Kasumi-1 (cell line): ENCODE measurements at regions not wholly inside any gene's neighbourhood (a gene's known extent, or its start where the extent isn't known, plus 50 kb on each side); places are given as distances from the start of the nearest gene placed in this dataset.

ENCODE experiments used
- DNase-seq, 2 experiments: peaks; one replicate each; lab custom pipeline; 2025; lab: John Stamatoyannopoulos, UW

GRCh38 chr16:65547772-65548446, 426.0 kb upstream of the CDH11 start:
- DNase-seq, result no peak

DNA sequence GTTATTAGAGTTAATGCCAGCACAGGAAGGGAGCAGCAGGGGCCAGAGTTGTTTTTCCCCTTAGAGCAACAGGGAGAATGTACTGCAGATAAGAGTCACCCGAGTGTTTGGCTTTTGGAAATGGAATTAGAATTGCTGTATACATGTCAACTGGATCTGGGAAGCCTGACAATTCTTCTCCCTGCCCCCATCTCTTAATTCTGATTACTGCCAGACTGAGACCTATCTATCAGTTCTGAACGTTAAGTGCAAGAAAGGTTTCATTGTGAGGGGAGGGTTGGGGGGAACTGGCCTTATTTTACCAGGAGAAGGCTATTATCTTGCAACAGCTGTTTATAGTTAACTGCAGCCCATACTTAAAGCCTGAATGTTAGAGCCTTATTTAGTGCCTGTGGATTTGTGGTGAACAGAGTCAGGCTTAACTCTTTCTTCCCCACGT, 424.5 kb upstream of the CDH11 start:
- DNase-seq, result no peak

GRCh38 chr16:65545413-65545956, 423.6 kb upstream of the CDH11 start:
- DNase-seq, result no peak

GRCh38 chr16:65543781-65544740, 422.2 kb upstream of the CDH11 start:
- DNase-seq, result no peak

DNA sequence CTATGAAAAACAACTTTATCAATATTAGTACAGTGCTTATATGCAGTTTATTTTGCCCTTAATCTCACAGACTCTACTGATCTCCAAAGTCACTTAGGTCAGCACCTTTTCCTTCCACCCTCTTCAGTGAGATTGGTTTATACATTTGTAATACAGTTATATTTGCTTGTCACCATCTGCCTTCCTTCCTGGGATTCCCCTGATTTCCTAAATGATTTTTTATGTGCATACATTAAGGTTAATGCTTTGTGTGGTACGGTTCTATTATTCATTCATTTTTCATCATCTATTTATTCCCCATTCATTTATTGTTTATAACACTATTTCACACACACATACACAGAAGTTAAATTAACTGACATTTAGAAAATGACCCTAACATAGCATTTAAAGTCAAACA, 419.8 kb upstream of the CDH11 start:
- no peak for DNase-seq

DNA sequence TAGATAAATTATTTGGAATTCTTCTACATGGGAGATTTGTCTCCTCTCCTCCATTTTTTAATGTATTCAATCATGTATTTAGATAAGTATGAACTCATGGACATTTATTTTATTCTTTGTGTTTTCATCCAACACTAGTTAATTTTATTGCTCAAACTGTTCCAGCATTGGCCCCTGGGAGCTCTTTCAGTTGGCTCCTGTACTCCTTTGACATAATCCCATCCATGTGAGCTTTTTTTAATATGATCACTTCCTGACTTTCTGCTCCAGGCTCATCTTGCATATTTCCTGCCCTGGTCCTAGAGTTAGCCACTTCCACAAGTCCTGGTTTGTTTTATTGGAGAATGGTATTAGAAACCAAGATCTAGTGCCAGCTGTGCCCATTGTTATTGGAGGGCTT, 419.0 kb upstream of the CDH11 start:
- no peak for DNase-seq

GRCh38 chr16:65538976-65539375, 417.1 kb upstream of the CDH11 start:
- no peak for DNase-seq

- no peak for DNase-seq
Measured at GRCh38 chr16:65537336-65537735, 415.5 kb upstream of the CDH11 start.

DNA sequence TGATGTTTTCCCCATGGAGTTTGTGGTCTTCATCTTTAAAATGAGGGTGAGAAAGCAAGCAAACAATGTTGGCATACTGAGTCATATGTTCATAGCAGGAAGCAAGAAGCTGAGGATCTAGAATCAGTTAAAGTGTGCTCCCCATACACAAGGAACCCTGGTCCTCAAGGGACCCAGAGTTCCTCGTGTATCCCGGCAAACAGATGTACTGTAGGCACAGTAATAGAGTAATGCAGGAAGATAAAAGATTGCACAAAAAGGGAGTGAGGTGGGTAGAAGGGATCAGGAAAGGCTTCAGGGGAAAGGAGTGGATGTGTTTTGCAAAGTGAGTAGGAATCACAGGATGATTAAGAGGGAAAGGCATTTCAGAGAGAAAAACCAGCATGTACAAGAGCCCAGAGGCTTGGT, 412.3 kb upstream of the CDH11 start:
- no peak for DNase-seq

DNA sequence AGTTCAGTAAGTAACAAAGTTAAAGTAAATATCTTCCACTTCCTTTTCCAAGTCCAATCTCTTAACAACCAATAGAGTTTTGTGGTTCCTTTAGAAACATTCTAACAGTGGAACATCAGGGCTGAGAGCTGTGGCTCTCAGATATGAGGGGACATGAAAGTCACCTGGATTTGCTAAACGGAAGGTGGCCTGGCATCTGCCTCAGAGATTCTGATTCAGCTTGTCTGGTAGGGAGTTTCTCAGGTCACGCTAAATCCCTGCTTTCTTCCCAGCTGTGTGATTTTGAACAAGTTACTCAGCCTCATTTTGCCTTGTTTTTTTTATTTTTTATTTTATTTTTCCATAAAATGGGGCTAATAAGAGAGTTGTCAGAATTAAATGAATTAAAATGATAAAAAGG, 411.0 kb upstream of the CDH11 start:
- DNase-seq, result no peak

DNA sequence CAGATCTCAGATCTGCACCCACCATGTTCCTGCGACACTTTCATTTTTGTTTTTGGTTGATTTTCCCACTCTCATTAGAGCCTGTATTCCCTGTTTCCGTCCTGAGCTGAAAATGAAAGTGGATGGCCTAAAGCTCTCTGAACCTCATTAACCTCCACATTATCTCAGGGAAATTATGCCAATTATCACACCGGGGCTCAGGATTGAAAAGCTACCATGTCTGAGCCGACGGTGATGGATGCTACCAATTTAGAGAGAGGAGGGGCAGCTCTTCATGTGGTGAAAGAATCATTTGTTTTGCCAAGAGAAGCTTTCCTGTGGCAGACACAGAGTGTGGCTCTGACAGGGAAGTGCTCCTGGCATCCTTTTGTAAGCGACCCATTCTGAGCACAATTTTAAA, 410.4 kb upstream of the CDH11 start:
- DNase-seq, result no peak

DNA sequence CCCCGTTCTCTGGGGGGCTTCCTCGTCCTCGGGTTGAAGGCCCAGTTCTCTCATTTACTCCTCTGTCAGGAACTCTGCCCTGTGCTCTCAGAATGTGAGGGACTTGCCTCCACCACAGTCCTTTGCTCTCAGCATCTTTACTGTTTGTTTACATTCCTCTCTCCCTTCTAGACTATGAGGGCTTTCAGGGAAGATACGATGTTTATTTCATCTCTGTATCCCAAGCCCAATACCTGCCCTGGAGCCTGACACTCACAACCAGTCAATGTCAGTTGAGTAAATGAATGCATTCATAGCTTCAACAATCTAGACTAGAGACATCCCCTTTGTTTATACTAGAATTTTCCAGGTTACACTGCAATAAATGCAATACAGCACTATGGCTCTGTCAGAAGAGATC, 409.6 kb upstream of the CDH11 start:
- no peak for DNase-seq

- DNase-seq, result no peak
Measured at GRCh38 chr16:65525707-65526106, 403.8 kb upstream of the CDH11 start.

DNA sequence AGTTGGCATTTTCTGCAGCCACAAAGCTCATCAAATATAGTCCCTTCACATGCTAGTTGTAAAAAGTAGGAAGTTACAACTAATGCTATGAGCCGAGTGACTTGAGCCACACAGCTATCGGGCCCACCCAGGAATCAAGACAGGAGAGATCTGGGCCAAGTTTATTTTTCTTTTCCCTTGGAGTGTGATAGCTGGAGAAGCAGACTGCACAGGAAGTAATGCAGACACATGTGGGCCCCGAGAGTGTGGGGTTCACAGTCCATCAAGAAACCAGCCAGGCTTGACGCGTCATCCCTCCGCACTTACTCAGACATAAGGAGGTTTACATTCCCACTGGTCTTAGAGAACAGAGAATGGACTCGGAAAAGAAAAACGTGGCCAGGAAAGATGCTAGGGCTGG, 403.1 kb upstream of the CDH11 start:
- DNase-seq, result no peak

- DNase-seq, result no peak
Measured at GRCh38 chr16:65524231-65524630, 402.4 kb upstream of the CDH11 start.

GRCh38 chr16:65523283-65523944, 401.6 kb upstream of the CDH11 start:
- DNase-seq, result no peak

DNA sequence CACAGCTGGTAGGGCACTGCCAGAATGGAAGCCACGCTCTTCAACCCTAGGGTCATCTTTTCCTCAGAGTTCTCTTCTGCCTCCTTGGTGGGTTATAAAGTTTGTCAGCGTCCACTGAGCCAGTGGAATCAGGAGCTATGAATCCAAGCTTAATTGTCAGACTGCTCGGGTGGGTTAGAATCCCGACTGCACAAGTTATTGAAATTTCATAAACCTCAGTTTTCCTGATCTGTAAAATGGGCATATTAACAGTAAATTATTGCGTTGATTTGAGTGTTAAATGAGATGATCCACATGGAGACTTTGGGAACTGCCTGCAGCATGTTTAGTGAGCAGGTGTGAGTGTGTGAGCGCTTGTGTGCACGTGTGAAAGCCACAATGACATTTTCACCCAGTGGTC, 400.5 kb upstream of the CDH11 start:
- no peak for DNase-seq

DNA sequence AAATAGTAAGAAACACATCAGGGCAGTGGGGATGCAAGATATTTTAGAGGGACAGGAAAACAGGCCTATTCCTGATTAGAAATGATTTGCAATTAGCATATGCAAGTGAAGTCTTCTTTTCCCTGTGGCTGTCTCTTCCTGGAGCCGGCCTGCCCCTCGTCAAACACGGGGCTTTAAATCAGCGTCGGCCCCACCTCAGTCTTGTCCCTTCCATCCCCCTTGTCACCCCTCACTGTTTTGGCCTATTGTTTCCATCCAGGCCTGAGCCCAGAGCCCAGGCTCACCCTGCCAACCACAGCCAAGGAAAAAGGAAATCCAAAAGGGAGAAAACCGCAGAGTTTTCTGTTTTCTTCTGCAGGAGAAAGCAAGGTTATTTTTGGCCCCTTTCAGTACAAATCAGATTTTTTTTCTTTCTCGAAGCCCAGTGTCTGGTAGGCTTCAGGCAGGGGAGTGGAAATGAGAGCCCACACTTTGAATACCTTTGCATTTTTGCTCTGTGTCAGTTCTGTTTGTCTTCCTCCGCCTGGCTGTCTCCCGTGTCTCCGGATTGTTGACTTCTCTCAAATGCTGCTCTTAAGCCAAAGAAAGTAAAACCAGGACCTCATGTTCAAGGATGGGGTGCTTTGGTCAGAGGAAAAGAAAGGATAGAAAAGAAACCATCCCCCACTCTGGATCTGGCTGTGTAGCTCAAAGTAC, 399.9 kb upstream of the CDH11 start:
- DNase-seq, result no peak

DNA sequence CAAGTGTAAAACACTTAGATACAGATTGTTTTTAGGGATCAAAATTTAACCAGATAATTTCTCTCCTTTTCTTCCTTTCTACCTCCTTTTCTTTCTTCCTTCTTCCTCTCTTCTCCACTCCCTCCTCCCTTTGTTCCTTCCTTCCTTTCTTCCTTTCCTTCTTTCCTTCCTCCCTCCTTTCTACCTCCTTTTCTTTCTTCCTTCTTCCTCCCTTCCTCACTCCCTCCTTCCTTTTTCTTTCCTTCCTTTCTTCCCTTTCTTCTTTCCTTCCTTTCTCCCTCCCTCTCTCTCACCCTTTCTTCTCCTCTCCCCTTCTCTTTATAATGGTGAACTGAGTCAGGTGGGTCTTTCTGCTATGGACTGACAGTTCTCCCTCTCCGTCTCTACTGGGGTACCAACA, 397.5 kb upstream of the CDH11 start:
- DNase-seq, result no peak

- DNase-seq, result no peak
Measured at GRCh38 chr16:65515193-65515592, 393.3 kb upstream of the CDH11 start.

DNA sequence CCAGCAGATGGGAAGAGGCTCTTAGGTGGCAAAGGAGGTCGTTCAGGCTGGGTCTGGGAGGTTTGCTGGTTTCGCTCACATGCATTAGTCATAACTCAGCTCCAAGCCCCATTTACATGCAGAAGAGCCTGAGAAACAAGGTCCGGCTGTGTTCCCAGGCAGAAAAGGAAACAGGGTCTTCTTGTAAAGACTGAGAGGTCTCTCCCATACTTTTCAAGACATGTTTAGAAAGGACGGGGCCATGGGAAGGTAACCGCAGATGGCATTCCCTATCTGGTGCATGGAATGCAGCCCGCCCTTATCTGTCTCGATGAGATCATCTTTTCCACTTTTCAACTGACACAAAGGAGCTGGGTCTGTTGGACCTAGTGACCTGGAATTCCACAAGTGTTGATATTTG, 389.0 kb upstream of the CDH11 start:
- DNase-seq, result no peak

DNA sequence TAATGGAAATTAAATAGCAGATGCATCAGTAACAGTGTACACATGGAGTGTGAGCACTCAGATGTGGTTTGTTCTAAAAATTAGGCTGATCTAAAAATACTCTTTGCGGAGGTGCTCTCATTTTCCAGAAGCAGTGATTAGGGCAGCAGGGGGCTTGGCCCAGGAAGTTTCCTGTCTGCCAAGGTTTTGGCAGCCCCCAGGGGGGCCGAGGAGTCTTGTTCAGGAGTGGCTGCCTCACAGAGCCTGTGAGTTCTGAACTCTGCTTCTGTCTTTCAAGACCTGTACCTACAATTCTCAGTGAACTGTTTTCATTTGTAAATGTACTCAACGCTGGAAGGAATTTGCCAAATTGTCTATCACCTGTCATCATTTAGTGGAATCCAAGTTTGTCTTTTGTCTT, 388.4 kb upstream of the CDH11 start:
- DNase-seq, result no peak
